Ovary (tissue), 3 donors: ENCODE measurements at regions not wholly inside any gene's neighbourhood (a gene's known extent, or its start where the extent isn't known, plus 50 kb on each side); places are given as distances from the start of the nearest gene placed in this dataset.

ENCODE experiments used
- CTCF ChIP-seq, 3 donors: fragments of 450-650 bp in 2 of 3; fragments of 200-600 bp in 1 of 3; IDR thresholded peaks; one replicate each; pipeline versions ENCODE4 v1.5.1 to v1.8.0; 2016 to 2022; ENCODE audit warnings: antibody characterized with exemption in 3 of 3, mild to moderate bottlenecking in 1 of 3
- EP300 ChIP-seq: sonication (generic); formaldehyde crosslinking; IDR thresholded peaks from one replicate; pipeline ENCODE4 v1.6.1; 2017; ENCODE audit warnings: antibody characterized with exemption
- POLR2A ChIP-seq: fragments of 450-650 bp; IDR thresholded peaks from one replicate; pipeline ENCODE4 v1.6.1; 2017; ENCODE audit warnings: antibody characterized with exemption, mild to moderate bottlenecking, moderate library complexity
- donor health status: DM: no; HTN: no; CAD: no.

GRCh38 chr4:26105815-26106699 lies 192.0 kb downstream of the SMIM20 start:
- TF ChIP-seq POLR2A (no peak), CTCF (IDR thresholded peaks at IDR 0.05) (no peak), EP300 (peak; percentile 24)
